ENCODE measurements at regions not wholly inside any gene's neighbourhood (a gene's known extent, or its start where the extent isn't known, plus 50 kb on each side); places are given as distances from the start of the nearest gene placed in this dataset.

DNA sequence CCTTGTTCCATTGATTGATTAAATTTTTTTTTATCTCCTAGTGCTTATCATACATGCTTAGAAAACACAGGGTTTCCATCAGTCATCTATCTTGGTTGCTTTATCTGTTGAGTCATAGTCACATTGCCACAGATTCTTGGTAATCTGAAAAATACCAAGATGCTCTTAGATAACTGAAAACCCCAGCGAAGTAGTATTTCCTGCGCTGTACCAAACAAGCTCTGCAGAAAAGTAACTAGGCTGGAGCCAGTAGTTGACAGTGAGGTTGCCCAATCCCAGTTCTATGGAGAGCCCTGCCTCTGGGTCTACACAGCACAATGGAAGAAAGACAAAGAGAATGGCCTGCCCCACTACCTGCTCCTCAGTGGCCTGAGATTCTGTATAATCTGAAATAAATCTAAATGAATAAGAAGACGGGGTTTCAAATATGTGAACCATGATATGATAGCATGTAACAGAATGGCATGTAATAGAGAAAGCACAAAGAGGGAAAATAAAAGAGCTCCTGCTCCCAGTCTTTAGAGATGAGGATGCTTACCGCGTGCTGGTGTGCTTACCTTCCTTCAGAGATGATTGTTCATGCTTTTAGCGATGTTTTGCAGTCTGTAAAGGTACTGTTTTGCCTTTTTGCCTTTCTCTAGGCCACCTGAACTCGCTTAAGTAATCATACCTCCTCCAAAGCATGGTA, 55.3 kb upstream of the RAPGEF2 start:
- in situ Hi-C loops (cut with HindIII; ENCODE audit: low pct_unique_long_range_greater_than_20kb, low sequenced_read_pairs) = no loop called here

DNA sequence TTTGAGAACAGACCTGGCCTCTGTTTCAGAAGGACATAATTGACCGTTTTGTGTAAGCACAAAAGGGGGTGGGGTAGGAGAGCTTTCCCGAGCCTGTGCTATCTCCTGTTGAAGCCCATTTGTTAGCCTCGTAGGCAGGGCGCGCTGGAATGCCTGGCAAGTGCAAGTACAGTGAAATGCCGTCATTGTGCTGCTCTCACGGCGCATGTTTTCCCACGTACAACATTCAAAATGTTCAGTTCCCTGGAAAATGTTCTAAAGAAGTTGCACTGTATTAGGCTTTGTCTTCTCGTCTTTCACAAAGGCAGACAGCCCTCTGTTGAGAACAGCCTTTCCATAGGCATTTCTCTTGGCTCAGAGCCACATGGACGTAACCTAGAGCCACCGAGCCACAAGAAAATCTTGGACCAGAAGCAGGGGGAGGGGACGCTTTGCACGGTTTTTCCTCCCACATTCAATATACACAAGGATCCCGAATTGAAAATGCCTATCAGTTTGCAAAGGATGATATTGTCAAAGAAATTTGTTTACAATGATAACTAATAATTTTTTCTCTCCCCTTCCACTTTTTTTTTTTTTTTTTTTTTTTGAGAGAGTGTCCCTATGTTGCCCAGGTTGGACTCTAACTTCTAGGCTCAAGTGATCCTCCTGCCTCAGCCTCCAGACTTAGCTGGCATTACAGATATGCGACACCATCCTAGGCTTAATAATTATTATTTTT, 54.6 kb upstream of the RAPGEF2 start:
- no peak for TF ChIP-seq JUND (IDR thresholded peaks at IDR 0.05; ENCODE audit: low read depth)
- in situ Hi-C loops (cut with HindIII; ENCODE audit: low pct_unique_long_range_greater_than_20kb, low sequenced_read_pairs) = no loop called here
- DNase-seq (ENCODE audit: low read depth in 1 of 2, low spot score in 1 of 2) = peak; percentile 9 to 62

More for the DNA sequence above, 55.3 kb upstream of the RAPGEF2 start:
- no peak for TF ChIP-seq JUND (IDR thresholded peaks at IDR 0.05; ENCODE audit: low read depth)
- no peak for DNase-seq (ENCODE audit: low read depth in 1 of 2, low spot score in 1 of 2)

DNA sequence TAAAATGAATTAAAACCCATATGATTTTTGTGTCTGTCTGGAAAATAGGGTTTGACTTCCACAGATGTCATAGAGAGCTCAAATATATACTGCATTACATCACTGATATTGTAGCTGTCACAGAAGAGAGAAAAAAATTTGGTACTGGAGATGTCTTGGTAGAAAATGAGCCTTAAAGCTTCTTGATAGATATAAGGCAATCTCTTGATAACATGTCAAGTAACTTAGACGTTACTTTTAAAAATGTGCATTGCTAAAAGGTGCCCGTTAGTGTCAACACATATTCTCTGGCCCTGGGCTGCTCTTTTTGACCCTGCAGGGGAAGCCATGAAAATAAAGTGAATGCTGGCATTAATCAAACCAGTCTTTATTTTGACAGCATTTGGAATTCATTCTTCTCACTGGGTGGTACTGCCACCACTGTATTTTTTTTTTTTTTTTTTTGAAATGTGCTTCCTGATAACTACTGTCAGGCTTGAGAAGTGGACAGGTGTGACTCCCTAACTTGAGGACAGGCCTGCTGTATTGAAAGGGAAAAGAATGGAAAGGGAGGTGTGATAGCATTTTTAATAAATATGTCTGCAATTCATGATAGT, 53.0 kb upstream of the RAPGEF2 start:
- in situ Hi-C loops (cut with HindIII; ENCODE audit: low pct_unique_long_range_greater_than_20kb, low sequenced_read_pairs) = no loop called here
- no peak for DNase-seq (ENCODE audit: low read depth in 1 of 2, low spot score in 1 of 2)
- no peak for TF ChIP-seq JUND (IDR thresholded peaks at IDR 0.05; ENCODE audit: low read depth)

DNA sequence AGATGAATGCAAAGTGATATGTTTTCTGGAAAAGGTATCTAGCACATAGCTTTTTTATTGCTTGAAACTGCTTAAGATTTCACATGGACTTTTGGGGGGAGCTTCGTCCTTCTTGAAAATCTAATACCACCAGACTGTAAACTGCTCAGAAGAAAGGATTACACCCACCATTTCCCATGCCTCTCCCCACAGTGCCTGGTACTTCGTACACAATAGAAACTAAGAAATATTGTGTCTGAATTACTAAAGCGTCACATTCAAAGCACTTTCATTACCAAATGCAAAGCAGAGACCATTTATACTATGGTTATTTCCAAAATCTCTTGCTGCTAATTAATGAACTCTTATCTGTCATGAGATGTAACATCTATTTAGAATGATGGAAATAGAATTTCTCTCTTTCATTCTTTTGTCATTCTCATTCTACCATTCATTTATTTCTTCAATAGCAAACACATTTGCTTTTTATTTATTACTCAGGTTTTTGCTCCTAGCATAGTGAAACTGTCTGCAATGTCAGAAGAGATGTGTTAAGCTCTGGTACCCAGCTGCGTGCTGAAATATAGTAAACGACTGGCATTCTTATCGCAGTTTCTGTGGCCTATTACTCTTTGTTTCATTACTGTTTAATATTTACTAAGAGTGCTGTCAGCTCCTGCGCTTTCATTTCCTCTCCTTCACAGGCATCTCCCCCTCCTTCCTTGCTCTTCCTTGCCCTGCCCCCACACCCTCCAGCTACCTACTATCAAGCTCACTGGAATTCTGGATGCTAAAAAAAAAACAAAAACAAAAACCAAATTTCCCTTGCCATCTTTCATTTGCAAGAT, 51.4 kb upstream of the RAPGEF2 start:
- TF ChIP-seq JUND (IDR thresholded peaks at IDR 0.05; ENCODE audit: low read depth) = no peak
- DNase-seq (ENCODE audit: low read depth in 1 of 2, low spot score in 1 of 2) = no peak
- in situ Hi-C loops (cut with HindIII; ENCODE audit: low pct_unique_long_range_greater_than_20kb, low sequenced_read_pairs) = no loop called here

DNA sequence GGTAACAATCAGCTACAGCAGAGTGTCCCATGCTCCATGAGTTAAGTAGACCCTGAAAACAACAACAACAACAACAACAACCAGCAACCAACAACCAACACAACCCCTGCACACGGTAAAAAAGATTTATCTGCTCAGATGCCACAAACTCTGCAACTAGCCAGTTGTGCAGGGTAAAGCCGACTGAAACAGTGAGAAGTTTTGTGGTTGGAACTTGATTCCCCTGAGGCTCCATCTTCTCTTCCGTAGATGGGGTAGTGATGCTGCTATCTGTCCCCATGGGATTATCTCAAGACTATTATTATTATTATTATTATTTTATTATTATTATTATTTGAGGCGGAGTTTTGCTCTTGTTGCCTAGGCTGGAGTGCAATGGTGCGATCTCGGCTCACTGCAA, 50.6 kb upstream of the RAPGEF2 start:
- in situ Hi-C loops (cut with HindIII; ENCODE audit: low pct_unique_long_range_greater_than_20kb, low sequenced_read_pairs) = no loop called here
- no peak for DNase-seq (ENCODE audit: low read depth in 1 of 2, low spot score in 1 of 2)

More for the DNA sequence above, 50.6 kb upstream of the RAPGEF2 start:
- TF ChIP-seq JUND (IDR thresholded peaks at IDR 0.05; ENCODE audit: low read depth) = no peak

Data from T47D (cell line).